ENCODE measurements at regions not wholly inside any gene's neighbourhood (a gene's known extent, or its start where the extent isn't known, plus 50 kb on each side); places are given as distances from the start of the nearest gene placed in this dataset.

GRCh38 chr7:33666531-33666930, 238.8 kb upstream of the BMPER start:
- TF ChIP-seq, protein P1, sequence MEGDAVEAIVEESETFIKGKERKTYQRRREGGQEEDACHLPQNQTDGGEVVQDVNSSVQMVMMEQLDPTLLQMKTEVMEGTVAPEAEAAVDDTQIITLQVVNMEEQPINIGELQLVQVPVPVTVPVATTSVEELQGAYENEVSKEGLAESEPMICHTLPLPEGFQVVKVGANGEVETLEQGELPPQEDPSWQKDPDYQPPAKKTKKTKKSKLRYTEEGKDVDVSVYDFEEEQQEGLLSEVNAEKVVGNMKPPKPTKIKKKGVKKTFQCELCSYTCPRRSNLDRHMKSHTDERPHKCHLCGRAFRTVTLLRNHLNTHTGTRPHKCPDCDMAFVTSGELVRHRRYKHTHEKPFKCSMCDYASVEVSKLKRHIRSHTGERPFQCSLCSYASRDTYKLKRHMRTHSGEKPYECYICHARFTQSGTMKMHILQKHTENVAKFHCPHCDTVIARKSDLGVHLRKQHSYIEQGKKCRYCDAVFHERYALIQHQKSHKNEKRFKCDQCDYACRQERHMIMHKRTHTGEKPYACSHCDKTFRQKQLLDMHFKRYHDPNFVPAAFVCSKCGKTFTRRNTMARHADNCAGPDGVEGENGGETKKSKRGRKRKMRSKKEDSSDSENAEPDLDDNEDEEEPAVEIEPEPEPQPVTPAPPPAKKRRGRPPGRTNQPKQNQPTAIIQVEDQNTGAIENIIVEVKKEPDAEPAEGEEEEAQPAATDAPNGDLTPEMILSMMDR (IDR thresholded peaks at IDR 0.05; ENCODE audit: poor library complexity): no peak
- TF ChIP-seq EZH2 (IDR thresholded peaks at IDR 0.05; ENCODE audit: borderline replicate concordance): no peak
- TF ChIP-seq EZH2phosphoT487 (IDR thresholded peaks at IDR 0.05; ENCODE audit: low read depth, severe bottlenecking, unreplicated experiment): no peak
